DOHH2 (cell line): ENCODE measurements at regions not wholly inside any gene's neighbourhood (a gene's known extent, or its start where the extent isn't known, plus 50 kb on each side); places are given as distances from the start of the nearest gene placed in this dataset.

Experiments
- CTCF ChIP-seq: fragments of 200-600 bp; sonication (generic); IDR thresholded peaks from one replicate; pipeline ENCODE4 v1.5.1; 2014; ENCODE audit warnings: antibody characterized with exemption, mild to moderate bottlenecking, low read depth, low read length; ENCODE audit not compliant: poor library complexity, severe bottlenecking
- EZH2phosphoT487 ChIP-seq: fragments of 200-600 bp; sonication (generic); IDR thresholded peaks from 2 replicates; pipeline ENCODE4 v1.6.1; 2017; ENCODE audit warnings: borderline replicate concordance, mild to moderate bottlenecking, antibody characterized with exemption, low read length, moderate library complexity, mixed read lengths

DNA sequence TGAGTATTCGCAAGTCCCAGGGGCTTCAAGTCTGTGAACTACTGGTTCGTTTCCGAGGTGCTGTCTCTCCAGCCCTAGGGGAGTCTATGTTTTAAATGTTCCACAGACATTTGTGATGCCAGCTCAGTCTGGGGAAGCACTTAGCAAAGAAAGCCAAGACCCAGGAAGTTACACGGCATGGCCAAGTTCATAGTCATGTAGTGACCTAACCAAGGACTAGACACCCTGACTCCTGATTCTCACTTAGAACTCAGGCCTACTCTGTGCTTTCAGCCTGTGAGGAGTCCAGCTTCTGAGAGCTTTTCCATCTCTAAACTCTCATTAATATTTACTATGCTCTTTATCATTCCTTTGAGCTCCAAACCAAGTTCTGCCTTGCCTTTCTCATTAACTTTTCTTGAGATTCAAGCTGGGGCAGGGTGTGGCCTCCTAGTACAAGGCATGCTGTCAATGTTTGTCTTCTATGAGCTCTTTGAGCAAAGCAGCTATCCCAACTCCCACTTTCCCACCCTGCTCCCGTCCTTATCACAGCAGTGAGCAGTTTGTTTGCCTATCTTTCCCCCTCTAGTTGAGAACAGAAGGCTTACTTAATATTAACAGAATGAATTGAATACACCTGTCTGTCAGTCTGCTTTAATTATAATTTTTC is 105.4 kb upstream of the FAM9C start:
- TF ChIP-seq CTCF (no peak), EZH2phosphoT487 (no peak)
